Lower leg skin (tissue), 3 donors: ENCODE measurements at regions not wholly inside any gene's neighbourhood (a gene's known extent, or its start where the extent isn't known, plus 50 kb on each side); places are given as distances from the start of the nearest gene placed in this dataset.
"Not testable (repeated sequence)": the region's sequence is repeated elsewhere in the genome, so short reads cannot be mapped to it uniquely, and the experiment has no call there.

Source experiments
- CTCF ChIP-seq, 3 donors: fragments of 450-650 bp; IDR thresholded peaks; one replicate each; pipeline ENCODE4 v1.5.1; 2016; ENCODE audit warnings: antibody characterized with exemption in 3 of 3, mild to moderate bottlenecking in 3 of 3, moderate library complexity in 2 of 3
- POLR2A ChIP-seq, 2 donors: fragments of 450-650 bp; IDR thresholded peaks; one replicate each; pipeline ENCODE4 v1.6.1; 2016 to 2017; ENCODE audit warnings: antibody characterized with exemption in 2 of 2, mild to moderate bottlenecking in 1 of 2, moderate library complexity in 1 of 2

GRCh38 chr10:11684341-11684716 lies 57.9 kb upstream of the ECHDC3 start:
- TF ChIP-seq CTCF, POLR2A (IDR thresholded peaks at IDR 0.05): not testable (repeated sequence)
